ENCODE measurements at regions not wholly inside any gene's neighbourhood (a gene's known extent, or its start where the extent isn't known, plus 50 kb on each side); places are given as distances from the start of the nearest gene placed in this dataset.

- TF ChIP-seq CHD7 (IDR thresholded peaks at IDR 0.05; ENCODE audit: insufficient replicate concordance, low read length) (no peak), TAF1 (IDR thresholded peaks at IDR 0.05; ENCODE audit: low read depth, low read length) (no peak), EP300 (IDR thresholded peaks at IDR 0.05; ENCODE audit: borderline replicate concordance in 1 of 2, low read depth in 2 of 2, low read length in 2 of 2) (no peak), CHD1 (IDR thresholded peaks at IDR 0.05; ENCODE audit: low read depth, low read length) (no peak), TEAD4 (IDR thresholded peaks at IDR 0.05; ENCODE audit: low read depth, low read length) (no peak), ZNF274 (IDR thresholded peaks at IDR 0.05; ENCODE audit: borderline replicate concordance, extremely low read depth, low read length) (no peak), MAX (IDR thresholded peaks at IDR 0.05) (no peak), CBX5 (IDR thresholded peaks at IDR 0.05; ENCODE audit: low read depth, low read length) (no peak), CTCF (IDR thresholded peaks at IDR 0.05; ENCODE audit: control extremely low read depth in 1 of 3, insufficient read depth in 1 of 3, low read depth in 1 of 3, low read length in 3 of 3) (no peak)
Measured at GRCh38 chr1:201761178-201761577, 67.8 kb upstream of the IPO9 start (continued).

Measured in H1 (cell line).